ENCODE measurements at regions not wholly inside any gene's neighbourhood (a gene's known extent, or its start where the extent isn't known, plus 50 kb on each side); places are given as distances from the start of the nearest gene placed in this dataset.

GRCh38 chr5:111855356-111855755 lies 98.4 kb upstream of the NREP start:
- Histone ChIP-seq H3K36me3 (ENCODE audit: control insufficient read depth, insufficient read depth, low read length) (no peaks in the 10 kb centered on the region), H3K4me3 (replicated peaks; ENCODE audit: low read depth, low read length) (no peak overlapping the region), H3K27me3 (replicated peaks; ENCODE audit: control insufficient read depth, insufficient read depth, low read length) (no peaks in the 10 kb centered on the region)
- TF ChIP-seq, protein P1, sequence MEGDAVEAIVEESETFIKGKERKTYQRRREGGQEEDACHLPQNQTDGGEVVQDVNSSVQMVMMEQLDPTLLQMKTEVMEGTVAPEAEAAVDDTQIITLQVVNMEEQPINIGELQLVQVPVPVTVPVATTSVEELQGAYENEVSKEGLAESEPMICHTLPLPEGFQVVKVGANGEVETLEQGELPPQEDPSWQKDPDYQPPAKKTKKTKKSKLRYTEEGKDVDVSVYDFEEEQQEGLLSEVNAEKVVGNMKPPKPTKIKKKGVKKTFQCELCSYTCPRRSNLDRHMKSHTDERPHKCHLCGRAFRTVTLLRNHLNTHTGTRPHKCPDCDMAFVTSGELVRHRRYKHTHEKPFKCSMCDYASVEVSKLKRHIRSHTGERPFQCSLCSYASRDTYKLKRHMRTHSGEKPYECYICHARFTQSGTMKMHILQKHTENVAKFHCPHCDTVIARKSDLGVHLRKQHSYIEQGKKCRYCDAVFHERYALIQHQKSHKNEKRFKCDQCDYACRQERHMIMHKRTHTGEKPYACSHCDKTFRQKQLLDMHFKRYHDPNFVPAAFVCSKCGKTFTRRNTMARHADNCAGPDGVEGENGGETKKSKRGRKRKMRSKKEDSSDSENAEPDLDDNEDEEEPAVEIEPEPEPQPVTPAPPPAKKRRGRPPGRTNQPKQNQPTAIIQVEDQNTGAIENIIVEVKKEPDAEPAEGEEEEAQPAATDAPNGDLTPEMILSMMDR (IDR thresholded peaks at IDR 0.05; ENCODE audit: insufficient read depth, low read length, poor library complexity, severe bottlenecking), result no peak
- no peak for DNase-seq (ENCODE audit: extremely low read depth, insufficient read length)

GRCh38 chr5:111854186-111854585 lies 97.2 kb upstream of the NREP start:
- Histone ChIP-seq H3K27me3 (replicated peaks; ENCODE audit: control insufficient read depth, insufficient read depth, low read length) (no peaks in the 10 kb centered on the region), H3K36me3 (ENCODE audit: control insufficient read depth, insufficient read depth, low read length) (no peaks in the 10 kb centered on the region), H3K4me3 (replicated peaks; ENCODE audit: low read depth, low read length) (no peak overlapping the region)
- TF ChIP-seq, protein P1 (IDR thresholded peaks at IDR 0.05; ENCODE audit: insufficient read depth, low read length, poor library complexity, severe bottlenecking), result no peak
- DNase-seq (ENCODE audit: extremely low read depth, insufficient read length), result no peak

DNA sequence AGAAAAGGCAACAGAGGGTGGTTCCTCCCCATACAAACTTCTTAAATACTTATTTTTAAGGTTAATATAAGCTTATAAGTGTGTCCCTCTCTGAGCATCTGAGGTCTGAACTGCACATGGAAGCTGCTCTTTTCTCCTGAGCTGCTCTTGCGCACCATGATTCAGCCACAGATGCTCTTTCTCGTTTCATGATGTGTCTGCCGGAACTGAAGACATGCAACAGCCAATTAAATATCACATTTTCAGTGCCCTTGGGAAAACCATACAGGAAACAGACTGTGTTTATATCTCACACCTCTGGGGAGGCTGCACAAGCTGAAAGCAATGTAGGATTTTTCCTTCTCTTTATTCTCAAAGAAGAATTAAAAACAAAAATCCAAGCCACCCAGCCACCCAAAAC lies 96.8 kb upstream of the NREP start:
- DNase-seq (ENCODE audit: extremely low read depth, insufficient read length), result no peak
- Histone ChIP-seq H3K27me3 (replicated peaks; ENCODE audit: control insufficient read depth, insufficient read depth, low read length) (no peaks in the 10 kb centered on the region), H3K4me3 (replicated peaks; ENCODE audit: low read depth, low read length) (no peak overlapping the region), H3K36me3 (ENCODE audit: control insufficient read depth, insufficient read depth, low read length) (no peaks in the 10 kb centered on the region)
- TF ChIP-seq, protein P1 (IDR thresholded peaks at IDR 0.05; ENCODE audit: insufficient read depth, low read length, poor library complexity, severe bottlenecking), result no peak

GRCh38 chr5:111851631-111852548 lies 94.9 kb upstream of the NREP start:
- Histone ChIP-seq H3K4me3 (replicated peaks; ENCODE audit: low read depth, low read length) (no peak overlapping the region), H3K27me3 (replicated peaks; ENCODE audit: control insufficient read depth, insufficient read depth, low read length) (no peaks in the 10 kb centered on the region), H3K36me3 (ENCODE audit: control insufficient read depth, insufficient read depth, low read length) (no peaks in the 10 kb centered on the region)
- no peak for DNase-seq (ENCODE audit: extremely low read depth, insufficient read length)
- TF ChIP-seq, protein P1 (IDR thresholded peaks at IDR 0.05; ENCODE audit: insufficient read depth, low read length, poor library complexity, severe bottlenecking), result no peak

GRCh38 chr5:111848476-111848875 lies 91.5 kb upstream of the NREP start:
- no peaks in the 10 kb centered on the region for H3K27me3 ChIP-seq (replicated peaks; ENCODE audit: control insufficient read depth, insufficient read depth, low read length)
- DNase-seq (ENCODE audit: extremely low read depth, insufficient read length), result no peak
- TF ChIP-seq, protein P1 (IDR thresholded peaks at IDR 0.05; ENCODE audit: insufficient read depth, low read length, poor library complexity, severe bottlenecking), result no peak
- no peak overlapping the region for H3K4me3 ChIP-seq (replicated peaks; ENCODE audit: low read depth, low read length)
- H3K36me3 ChIP-seq (ENCODE audit: control insufficient read depth, insufficient read depth, low read length), result no peaks in the 10 kb centered on the region
